CD4-positive, alpha-beta memory T cell (primary cell): ENCODE measurements at regions not wholly inside any gene's neighbourhood (a gene's known extent, or its start where the extent isn't known, plus 50 kb on each side); places are given as distances from the start of the nearest gene placed in this dataset.

Experiments used
- CTCF ChIA-PET: fragments of 350-600 bp; sonication (Branson Sonifier 250); formaldehyde crosslinking; loops from one replicate; lab custom pipeline; 2021; ENCODE audit warnings: inconsistent platforms; ENCODE audit not compliant: partially characterized antibody; lab: Charles Lee
- POLR2A ChIA-PET: fragments of 350-600 bp; sonication (Branson Sonifier 250); formaldehyde crosslinking; loops from one replicate; lab custom pipeline; 2021; ENCODE audit not compliant: partially characterized antibody; lab: Charles Lee
- DNase-seq, 5 donors: peaks; one replicate each; pipeline versions ENCODE4 v3.0.0 to v3.0.0-alpha.2; 2020 to 2022; ENCODE audit warnings: mixed read lengths in 1 of 5
- H3K27ac ChIP-seq: one replicate; pipeline ENCODE4 v1.7.0; 2013; ENCODE audit warnings: low read depth, low read length
- H3K27me3 ChIP-seq: 2 replicates; pipeline ENCODE4 v1.7.0; 2013; ENCODE audit warnings: mild to moderate bottlenecking, low read length, moderate library complexity; ENCODE audit not compliant: insufficient read depth
- H3K36me3 ChIP-seq: 2 replicates; pipeline ENCODE4 v1.7.0; 2013; ENCODE audit warnings: mild to moderate bottlenecking, low read length, moderate library complexity; ENCODE audit not compliant: insufficient read depth
- H3K4me1 ChIP-seq: 2 replicates; pipeline ENCODE4 v1.7.0; 2013; ENCODE audit warnings: mild to moderate bottlenecking, low read length, moderate library complexity; ENCODE audit not compliant: insufficient read depth
- H3K4me3 ChIP-seq, 2 donors: one replicate each; pipeline ENCODE4 v1.7.0; 2013; ENCODE audit warnings: low read length in 2 of 2, mild to moderate bottlenecking in 1 of 2
- H3K9me3 ChIP-seq, 2 donors: one replicate each; pipeline ENCODE4 v1.7.0; 2013; ENCODE audit warnings: low read length in 2 of 2, control low read depth in 1 of 2; ENCODE audit not compliant: control insufficient read depth in 1 of 2
- H3K27ac Mint-ChIP-seq, 7 donors: one replicate each; pipeline ENCODE4 v1.8.0; 2020 to 2021; ENCODE audit warnings: mixed read lengths in 7 of 7, mild to moderate bottlenecking in 6 of 7, inconsistent platforms in 3 of 7, moderate library complexity in 3 of 7
- H3K27me3 Mint-ChIP-seq, 2 donors: one replicate each; pipeline ENCODE4 v1.8.0; 2020 to 2021; ENCODE audit warnings: mixed read lengths in 2 of 2
- H3K36me3 Mint-ChIP-seq, 2 donors: one replicate each; pipeline ENCODE4 v1.8.0; 2020 to 2021; ENCODE audit warnings: mixed read lengths in 2 of 2, inconsistent platforms in 1 of 2, mild to moderate bottlenecking in 1 of 2
- H3K4me1 Mint-ChIP-seq, 4 donors: one replicate each; pipeline ENCODE4 v1.8.0; 2020 to 2021; ENCODE audit warnings: mixed read lengths in 4 of 4, mild to moderate bottlenecking in 1 of 4
- H3K4me3 Mint-ChIP-seq, 8 donors: one replicate each; pipeline ENCODE4 v1.8.0; 2020 to 2021; ENCODE audit warnings: mixed read lengths in 8 of 8, mild to moderate bottlenecking in 7 of 8, moderate library complexity in 6 of 8, inconsistent platforms in 3 of 8
- H3K9me3 Mint-ChIP-seq, 8 donors: one replicate each; pipeline ENCODE4 v1.8.0; 2020 to 2021; ENCODE audit warnings: mixed read lengths in 8 of 8, mild to moderate bottlenecking in 5 of 8, inconsistent platforms in 3 of 8, moderate library complexity in 1 of 8
- intact Hi-C: fragments of 100-400 bp; cut with micrococcal nuclease; formaldehyde crosslinking; loops from one replicate; pipeline ENCODE4 v1.15.1; 2023

GRCh38 chr5:126096442-126097006, 326.7 kb upstream of the GRAMD2B start:
- Mint-ChIP-seq H3K4me3 (no peak overlapping the region), H3K4me1 (no peaks in the 10 kb centered on the region), H3K9me3 (peaks cover 0 to 10% (median 2%) of the 10 kb centered on the region in 8 donors), H3K27ac (no peak overlapping the region), H3K36me3 (no peaks in the 10 kb centered on the region), H3K27me3 (no peaks in the 10 kb centered on the region)
- intact Hi-C loops: no loop called here
- Histone ChIP-seq H3K27me3 (no peaks in the 10 kb centered on the region), H3K27ac (no peak overlapping the region), H3K4me1 (no peaks in the 10 kb centered on the region), H3K36me3 (no peaks in the 10 kb centered on the region), H3K9me3 (no peaks in the 10 kb centered on the region), H3K4me3 (no peak overlapping the region)
- CTCF ChIA-PET: no interaction called here
- POLR2A ChIA-PET: no interaction called here
- DNase-seq: no peak

GRCh38 chr5:126097876-126098275, 325.3 kb upstream of the GRAMD2B start:
- no peak overlapping the region for H3K4me3 ChIP-seq
- no peak overlapping the region for H3K27ac Mint-ChIP-seq
- intact Hi-C loops: no loop called here
- DNase-seq: no peak
- no peak overlapping the region for H3K4me3 Mint-ChIP-seq
- no peaks in the 10 kb centered on the region for H3K27me3 ChIP-seq
- peaks cover 0 to 7% (median under 1%) of the 10 kb centered on the region in 8 donors for H3K9me3 Mint-ChIP-seq
- no peaks in the 10 kb centered on the region for H3K36me3 ChIP-seq
- H3K36me3 Mint-ChIP-seq: no peaks in the 10 kb centered on the region
- ChIA-PET CTCF (no interaction called here), POLR2A (no interaction called here)
- H3K27ac ChIP-seq: no peak overlapping the region
- no peaks in the 10 kb centered on the region for H3K4me1 Mint-ChIP-seq
- H3K4me1 ChIP-seq: no peaks in the 10 kb centered on the region
- H3K27me3 Mint-ChIP-seq: no peaks in the 10 kb centered on the region
- H3K9me3 ChIP-seq: no peaks in the 10 kb centered on the region

GRCh38 chr5:126098330-126099017, 324.7 kb upstream of the GRAMD2B start:
- Mint-ChIP-seq H3K4me1 (no peaks in the 10 kb centered on the region), H3K36me3 (no peaks in the 10 kb centered on the region), H3K27ac (no peak overlapping the region), H3K4me3 (no peak overlapping the region), H3K9me3 (peaks cover 0 to 7% (median under 1%) of the 10 kb centered on the region in 8 donors), H3K27me3 (no peaks in the 10 kb centered on the region)
- no peak for DNase-seq
- H3K4me3 ChIP-seq: no peak overlapping the region
- intact Hi-C loops: no loop called here
- no peak overlapping the region for H3K27ac ChIP-seq
- ChIA-PET POLR2A (no interaction called here), CTCF (no interaction called here)
- H3K9me3 ChIP-seq: no peaks in the 10 kb centered on the region
- no peaks in the 10 kb centered on the region for H3K4me1 ChIP-seq
- no peaks in the 10 kb centered on the region for H3K36me3 ChIP-seq
- H3K27me3 ChIP-seq: no peaks in the 10 kb centered on the region

GRCh38 chr5:126099077-126099476, 324.1 kb upstream of the GRAMD2B start:
- no peak overlapping the region for H3K27ac ChIP-seq
- no peak overlapping the region for H3K27ac Mint-ChIP-seq
- H3K27me3 Mint-ChIP-seq: no peaks in the 10 kb centered on the region

GRCh38 chr5:126100767-126101166, 322.4 kb upstream of the GRAMD2B start:
- Mint-ChIP-seq H3K9me3 (peaks cover 0 to 7% (median 1%) of the 10 kb centered on the region in 8 donors), H3K4me3 (no peak overlapping the region), H3K27me3 (no peaks in the 10 kb centered on the region), H3K4me1 (no peaks in the 10 kb centered on the region), H3K36me3 (no peaks in the 10 kb centered on the region), H3K27ac (no peak overlapping the region)
- no peak for DNase-seq
- intact Hi-C loops: no loop called here
- POLR2A ChIA-PET: no interaction called here
- no peaks in the 10 kb centered on the region for H3K4me1 ChIP-seq
- H3K4me3 ChIP-seq: no peak overlapping the region
- CTCF ChIA-PET: no interaction called here
- no peaks in the 10 kb centered on the region for H3K27me3 ChIP-seq
- no peaks in the 10 kb centered on the region for H3K36me3 ChIP-seq
- H3K27ac ChIP-seq: no peak overlapping the region
- H3K9me3 ChIP-seq: no peaks in the 10 kb centered on the region

More at GRCh38 chr5:126099077-126099476, 324.1 kb upstream of the GRAMD2B start:
- Mint-ChIP-seq H3K9me3 (peaks cover 0 to 7% (median under 1%) of the 10 kb centered on the region in 8 donors), H3K4me1 (no peaks in the 10 kb centered on the region), H3K36me3 (no peaks in the 10 kb centered on the region), H3K4me3 (no peak overlapping the region)
- Histone ChIP-seq H3K36me3 (no peaks in the 10 kb centered on the region), H3K27me3 (no peaks in the 10 kb centered on the region), H3K4me1 (no peaks in the 10 kb centered on the region), H3K4me3 (no peak overlapping the region), H3K9me3 (no peaks in the 10 kb centered on the region)
- POLR2A ChIA-PET: no interaction called here
- no peak for DNase-seq
- intact Hi-C loops: no loop called here
- CTCF ChIA-PET: no interaction called here

- Histone ChIP-seq H3K36me3 (no peaks in the 10 kb centered on the region), H3K27ac (no peak overlapping the region), H3K9me3 (no peaks in the 10 kb centered on the region), H3K4me1 (no peaks in the 10 kb centered on the region), H3K4me3 (no peak overlapping the region), H3K27me3 (no peaks in the 10 kb centered on the region)
- intact Hi-C loops: no loop called here
- no peak for DNase-seq
- POLR2A ChIA-PET: no interaction called here
- no peaks in the 10 kb centered on the region for H3K27me3 Mint-ChIP-seq
- peaks cover 0 to 6% (median 2%) of the 10 kb centered on the region in 8 donors for H3K9me3 Mint-ChIP-seq
- no peak overlapping the region for H3K27ac Mint-ChIP-seq
- H3K4me3 Mint-ChIP-seq: no peak overlapping the region
- H3K4me1 Mint-ChIP-seq: no peaks in the 10 kb centered on the region
- CTCF ChIA-PET: no interaction called here
- no peaks in the 10 kb centered on the region for H3K36me3 Mint-ChIP-seq
These were observed 321.3 kb upstream of the GRAMD2B start for GRCh38 chr5:126101901-126102300.

- DNase-seq: no peak
- no peak overlapping the region for H3K27ac Mint-ChIP-seq
- H3K27me3 Mint-ChIP-seq: no peaks in the 10 kb centered on the region
- Histone ChIP-seq H3K4me3 (no peak overlapping the region), H3K9me3 (no peaks in the 10 kb centered on the region), H3K27ac (no peak overlapping the region), H3K36me3 (no peaks in the 10 kb centered on the region), H3K4me1 (no peaks in the 10 kb centered on the region), H3K27me3 (no peaks in the 10 kb centered on the region)
- H3K4me1 Mint-ChIP-seq: no peaks in the 10 kb centered on the region
- no peak overlapping the region for H3K4me3 Mint-ChIP-seq
- CTCF ChIA-PET: no interaction called here
- POLR2A ChIA-PET: no interaction called here
- intact Hi-C loops: no loop called here
- no peaks in the 10 kb centered on the region for H3K36me3 Mint-ChIP-seq
- peaks cover 0 to 4% (median 0%) of the 10 kb centered on the region in 8 donors for H3K9me3 Mint-ChIP-seq
These were observed 320.2 kb upstream of the GRAMD2B start for GRCh38 chr5:126103050-126103449.
